ENCODE measurements at regions not wholly inside any gene's neighbourhood (a gene's known extent, or its start where the extent isn't known, plus 50 kb on each side); places are given as distances from the start of the nearest gene placed in this dataset.

- intact Hi-C loops (cut with micrococcal nuclease) (no loop called here), in situ Hi-C loops (cut with MboI; ENCODE audit: low sequenced_read_pairs) (no loop called here), dilution Hi-C loops (cut with HindIII; ENCODE audit: low sequenced_read_pairs, unreplicated experiment) (no loop called here)
- H2BK15ac ChIP-seq (ENCODE audit: low read depth, low read length), result no peak overlapping the region
- no peak overlapping the region for H2BK5ac ChIP-seq (ENCODE audit: low read depth, low read length, poor library complexity, severe bottlenecking)
- no peaks in the 10 kb centered on the region for H3K9me1 ChIP-seq (ENCODE audit: insufficient read depth, low read length)
- no peak overlapping the region for H3K4me3 ChIP-seq (ENCODE audit: insufficient read depth, low read depth, low read length)
- no peak overlapping the region for H3K27ac ChIP-seq (ENCODE audit: insufficient read depth, low read length)
- H4K20me1 ChIP-seq (ENCODE audit: insufficient read depth, low read length), result no peaks in the 10 kb centered on the region
- ChIA-PET POLR2A (ENCODE audit: unreplicated experiment) (no interaction called here), CTCF (no interaction called here)
- H2BK20ac ChIP-seq (ENCODE audit: low read depth, low read length), result no peak overlapping the region
- no peak overlapping the region for H4K8ac ChIP-seq (ENCODE audit: low read depth in 2 of 2, low read length in 2 of 2)
- H3K79me1 ChIP-seq (ENCODE audit: low read depth in 1 of 2, low read length in 2 of 2), result no peaks in the 10 kb centered on the region
- no peak overlapping the region for H3K4me2 ChIP-seq (ENCODE audit: low read depth, low read length)
- 40% methylated on average over 1 of the region's 7 CpGs; no CpG with 5 or more reads in 1 of the 2 experiments for WGBS, 2 experiments (ENCODE audit: extremely low coverage in 2 of 2, insufficient read length in 1 of 2)
- H3K56ac ChIP-seq (ENCODE audit: extremely low read depth, insufficient read depth, low read length), result no peak overlapping the region
- H3K9ac ChIP-seq (ENCODE audit: low read depth, low read length), result no peak overlapping the region
- no peaks in the 10 kb centered on the region for H3K9me3 ChIP-seq (ENCODE audit: control insufficient read depth, insufficient read depth, low read length)
- H3K27me3 ChIP-seq (ENCODE audit: control insufficient read depth, insufficient read depth, low read length), result no peaks in the 10 kb centered on the region
- DNase-seq, result no peak
- ATAC-seq (ENCODE audit: low read depth), result no peak
- H4K5ac ChIP-seq (ENCODE audit: low read depth, low read length), result no peak overlapping the region
- H2AFZ ChIP-seq (replicated peaks; ENCODE audit: low read length, poor library complexity), result no peak overlapping the region
- no peak overlapping the region for H2BK120ac ChIP-seq (ENCODE audit: low read depth, low read length)
- no peak overlapping the region for H3K4ac ChIP-seq (ENCODE audit: low read depth, low read length)
- H3K14ac ChIP-seq (replicated peaks; ENCODE audit: low read depth, low read length), result no peak overlapping the region
- H2AK5ac ChIP-seq (ENCODE audit: low read depth, low read length), result no peak overlapping the region
- TF ChIP-seq, protein P1, sequence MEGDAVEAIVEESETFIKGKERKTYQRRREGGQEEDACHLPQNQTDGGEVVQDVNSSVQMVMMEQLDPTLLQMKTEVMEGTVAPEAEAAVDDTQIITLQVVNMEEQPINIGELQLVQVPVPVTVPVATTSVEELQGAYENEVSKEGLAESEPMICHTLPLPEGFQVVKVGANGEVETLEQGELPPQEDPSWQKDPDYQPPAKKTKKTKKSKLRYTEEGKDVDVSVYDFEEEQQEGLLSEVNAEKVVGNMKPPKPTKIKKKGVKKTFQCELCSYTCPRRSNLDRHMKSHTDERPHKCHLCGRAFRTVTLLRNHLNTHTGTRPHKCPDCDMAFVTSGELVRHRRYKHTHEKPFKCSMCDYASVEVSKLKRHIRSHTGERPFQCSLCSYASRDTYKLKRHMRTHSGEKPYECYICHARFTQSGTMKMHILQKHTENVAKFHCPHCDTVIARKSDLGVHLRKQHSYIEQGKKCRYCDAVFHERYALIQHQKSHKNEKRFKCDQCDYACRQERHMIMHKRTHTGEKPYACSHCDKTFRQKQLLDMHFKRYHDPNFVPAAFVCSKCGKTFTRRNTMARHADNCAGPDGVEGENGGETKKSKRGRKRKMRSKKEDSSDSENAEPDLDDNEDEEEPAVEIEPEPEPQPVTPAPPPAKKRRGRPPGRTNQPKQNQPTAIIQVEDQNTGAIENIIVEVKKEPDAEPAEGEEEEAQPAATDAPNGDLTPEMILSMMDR (conservative IDR thresholded peaks at IDR 0.05; ENCODE audit: low read depth, low read length), result no peak
- TF ChIP-seq BHLHE40 (IDR thresholded peaks at IDR 0.05; ENCODE audit: low read depth, low read length) (no peak), USF2 (IDR thresholded peaks at IDR 0.05; ENCODE audit: low read depth, low read length) (no peak), MAZ (IDR thresholded peaks at IDR 0.05; ENCODE audit: borderline replicate concordance, low read depth, low read length) (no peak), NFE2L2 (IDR thresholded peaks at IDR 0.05; ENCODE audit: low read depth, low read length) (no peak), CEBPB (IDR thresholded peaks at IDR 0.05; ENCODE audit: low read depth, low read length) (no peak), FOS (IDR thresholded peaks at IDR 0.05; ENCODE audit: low read depth, low read length) (no peak), CHD1 (IDR thresholded peaks at IDR 0.05; ENCODE audit: low read depth, low read length) (no peak)
- no peak overlapping the region for H2AK9ac ChIP-seq (replicated peaks; ENCODE audit: low read depth, low read length, poor library complexity)
- no peaks in the 10 kb centered on the region for H3K36me3 ChIP-seq (ENCODE audit: control insufficient read depth, insufficient read depth, low read length)
- no peak overlapping the region for H3K18ac ChIP-seq (ENCODE audit: low read depth, low read length)
- no TSS peak for BruUV-seq (replicated peaks)
- no peak overlapping the region for H4K91ac ChIP-seq (ENCODE audit: insufficient read depth, low read depth, low read length)
- H3K23ac ChIP-seq (ENCODE audit: low read depth, low read length), result no peak overlapping the region
- H3K4me1 ChIP-seq (ENCODE audit: control insufficient read depth, insufficient read depth, low read length), result no peaks in the 10 kb centered on the region
Observed at GRCh38 chr1:118650107-118650807, 337.9 kb downstream of the TBX15 start.
